ENCODE measurements at regions not wholly inside any gene's neighbourhood (a gene's known extent, or its start where the extent isn't known, plus 50 kb on each side); places are given as distances from the start of the nearest gene placed in this dataset.

GRCh38 chr5:35304291-35304690 lies 74.0 kb upstream of the PRLR start:
- Histone ChIP-seq H3K36me3 (ENCODE audit: control insufficient read depth, insufficient read depth, low read length) (no peaks in the 10 kb centered on the region), H3K9ac (ENCODE audit: insufficient read depth in 1 of 2, low read depth in 2 of 2, low read length in 2 of 2) (no peak overlapping the region), H3K79me2 (ENCODE audit: control insufficient read depth, insufficient read depth, low read length) (no peaks in the 10 kb centered on the region), H3K4me3 (no peak overlapping the region), H3K9me3 (replicated peaks; ENCODE audit: control insufficient read depth, insufficient read depth, low read depth, low read length) (no peaks in the 10 kb centered on the region; the same call in 1 of the 2 replicates), H4K20me1 (replicated peaks; ENCODE audit: control insufficient read depth, insufficient read depth, low read length) (no peaks in the 10 kb centered on the region), H3K4me2 (ENCODE audit: insufficient read depth, low read length) (no peak overlapping the region), H3K4me1 (replicated peaks in 1 of 2; ENCODE audit: control insufficient read depth in 2 of 2, insufficient read depth in 2 of 2, low read length in 2 of 2) (no peaks in the 10 kb centered on the region), H3K27ac (ENCODE audit: extremely low read depth, low read depth, low read length) (no peak overlapping the region), H2AFZ (ENCODE audit: low read depth, low read length) (no peak overlapping the region), H3K9me1 (ENCODE audit: control insufficient read depth, insufficient read depth, low read length) (no peaks in the 10 kb centered on the region), H3K27me3 (ENCODE audit: control insufficient read depth in 2 of 2, insufficient read depth in 2 of 2, low read length in 2 of 2) (no peaks in the 10 kb centered on the region)
- DNase-seq (ENCODE audit: extremely low read depth in 1 of 4, low spot score in 3 of 4) (no peak), ATAC-seq (no peak), FAIRE-seq (no peak)
- WGBS (ENCODE audit: insufficient coverage, low coverage, missing lambda C conversion rate), result 0% methylated on average over 1 of the region's 1 CpG
- ChIA-PET POLR2A (no interaction called here), CTCF (ENCODE audit: low intra/inter-chr PET ratio) (no interaction called here)
- in situ Hi-C loops (cut with MboI) (no loop called here), intact Hi-C loops (cut with micrococcal nuclease) (no loop called here)
- TF ChIP-seq BRF1 (IDR thresholded peaks at IDR 0.05; ENCODE audit: borderline replicate concordance, extremely low read depth, insufficient read length), result no peak
- TF ChIP-seq MCM7 (IDR thresholded peaks at IDR 0.05), result no peak
- TF ChIP-seq CHCHD3 (CRISPR knock-in tag; IDR thresholded peaks at IDR 0.05), result no peak
- TF ChIP-seq CREB1 (IDR thresholded peaks at IDR 0.05), result no peak
- no peak for TF ChIP-seq CREB1 (CRISPR knock-in tag; IDR thresholded peaks at IDR 0.05)
- TF ChIP-seq MAFG (tag; conservative IDR thresholded peaks at IDR 0.05), result no peak
- no peak for TF ChIP-seq ZBTB5 (IDR thresholded peaks at IDR 0.05)
- TF ChIP-seq SP2 (IDR thresholded peaks at IDR 0.05; ENCODE audit: extremely low read depth, low read depth, low read length, poor library complexity, severe bottlenecking), result no peak
- TF ChIP-seq ZNF316 (IDR thresholded peaks at IDR 0.05), result no peak
- no peak for TF ChIP-seq THRB (CRISPR knock-in tag; conservative IDR thresholded peaks at IDR 0.05)
- no peak for TF ChIP-seq ZNF23 (CRISPR knock-in tag; IDR thresholded peaks at IDR 0.05)
- TF ChIP-seq TOE1 (IDR thresholded peaks at IDR 0.05; ENCODE audit: borderline replicate concordance), result no peak
- TF ChIP-seq TOE1 (CRISPR knock-in tag; IDR thresholded peaks at IDR 0.05; ENCODE audit: borderline replicate concordance, low read depth), result no peak
- TF ChIP-seq ZNF184 (CRISPR knock-in tag; IDR thresholded peaks at IDR 0.05), result no peak
- TF ChIP-seq TBL1XR1 (IDR thresholded peaks at IDR 0.05; ENCODE audit: low read length in 2 of 2), result no peak
- TF ChIP-seq TAF7 (tag; IDR thresholded peaks at IDR 0.05), result no peak
- TF ChIP-seq HDGF (IDR thresholded peaks at IDR 0.05), result no peak
- TF ChIP-seq HINFP (tag; conservative IDR thresholded peaks at IDR 0.05; ENCODE audit: low read depth), result no peak
- TF ChIP-seq ZBTB8A (IDR thresholded peaks at IDR 0.05; ENCODE audit: partially characterized antibody), result no peak
- BruUV-seq (replicated peaks), result no TSS peak
